Right lobe of liver (tissue), 6 donors: ENCODE measurements at regions not wholly inside any gene's neighbourhood (a gene's known extent, or its start where the extent isn't known, plus 50 kb on each side); places are given as distances from the start of the nearest gene placed in this dataset.
A peak's percentile ranks its signal among the peaks of the same experiment; 100 is the strongest.

Experiments
- ATAC-seq, 4 donors: fragments of 200-7000 bp; cut with Tn5 transposase; one replicate each; pipeline ENCODE4 v1.9.1; 2020; ENCODE audit warnings: mild to moderate bottlenecking in 4 of 4, moderate library complexity in 4 of 4
- DNase-seq, 3 donors: peaks; one replicate each; pipeline ENCODE4 v3.0.0-alpha.2; 2020
- H3K27ac ChIP-seq, 3 donors: fragments of 200-600 bp; one replicate each; pipeline ENCODE4 v1.8.0; 2022
- H3K27me3 ChIP-seq, 2 donors: fragments of 200-600 bp; one replicate each; pipeline ENCODE4 v1.8.0; 2022
- H3K36me3 ChIP-seq, 4 donors: fragments of 200-600 bp; sonication (generic) in 1 of 4; one replicate each; pipeline versions ENCODE4 v1.5.1 to v1.8.0; 2017 to 2022; ENCODE audit warnings: control low read depth in 1 of 4
- H3K4me1 ChIP-seq, 4 donors: fragments of 200-600 bp; sonication (generic) in 1 of 4; one replicate each; pipeline versions ENCODE4 v1.5.1 to v1.8.0; 2017 to 2022; ENCODE audit warnings: control low read depth in 1 of 4
- H3K4me3 ChIP-seq, 3 donors: fragments of 200-600 bp; one replicate each; pipeline ENCODE4 v1.8.0; 2022
- H3K9me3 ChIP-seq, 4 donors: fragments of 200-600 bp; sonication (generic) in 1 of 4; one replicate each; pipeline versions ENCODE4 v1.5.1 to v1.8.0; 2017 to 2022; ENCODE audit warnings: control low read depth in 1 of 4
- CTCF ChIP-seq, 4 donors: fragments of 200-600 bp in 3 of 4; fragments of 450-650 bp in 1 of 4; IDR thresholded peaks; one replicate each; pipeline versions ENCODE4 v1.5.1 to v1.8.0; 2016 to 2022; ENCODE audit warnings: antibody characterized with exemption in 4 of 4, mild to moderate bottlenecking in 2 of 4
- POLR2A ChIP-seq: fragments of 450-650 bp; IDR thresholded peaks from one replicate; pipeline ENCODE4 v1.6.1; 2017; ENCODE audit warnings: antibody characterized with exemption, mild to moderate bottlenecking
- WGBS: methylation state at CpG from one replicate; pipeline ENCODE4 v1.1.6; 2018; ENCODE audit warnings: low coverage, low lambda C conversion rate; ENCODE audit not compliant: insufficient coverage; ENCODE audit errors: missing lambda C conversion rate; 5-methylcytosine and 5-hydroxymethylcytosine counted together
- intact Hi-C, 2 donors: fragments of 100-400 bp; cut with DNase I; formaldehyde crosslinking; loops; one replicate each; pipeline versions ENCODE4 v1.11.2 to v1.14.1; 2022
- donor health status: DM: no; HTN: yes; CAD: no.
- donor health status: DM: no; HTN: no; CAD: no.
- donor health status: DM: no; HTN: no; CAD: no.
- donor health status: DM: no; HTN: yes; CAD: no.
- donor health status: DM: no; HTN: yes; CAD: no.

- no peak for ATAC-seq
These were observed 128.1 kb upstream of the HPF1 start for GRCh38 chr4:169885893-169886292.

GRCh38 chr4:169881769-169882168 lies 124.0 kb upstream of the HPF1 start:
- Histone ChIP-seq H3K27ac (no peak overlapping the region), H3K27me3 (no peaks in the 10 kb centered on the region), H3K9me3 (no peaks in the 10 kb centered on the region), H3K4me3 (no peak overlapping the region), H3K4me1 (no peaks in the 10 kb centered on the region), H3K36me3 (no peaks in the 10 kb centered on the region)
- TF ChIP-seq POLR2A (no peak), CTCF (IDR thresholded peaks at IDR 0.05) (no peak)
- ATAC-seq (peak in 1 of 4 donors; percentile 21), DNase-seq (no peak)
- intact Hi-C loops, result no loop called here
- WGBS, result no CpG with 5 or more reads among the region's 1 CpG

More at GRCh38 chr4:169885893-169886292, 128.1 kb upstream of the HPF1 start:
- DNase-seq, result no peak
- no peak overlapping the region for H3K27ac ChIP-seq
- intact Hi-C loops, result no loop called here
- 93% methylated on average over 2 of the region's 2 CpGs for WGBS
- H3K4me1 ChIP-seq, result no peaks in the 10 kb centered on the region
- no peaks in the 10 kb centered on the region for H3K27me3 ChIP-seq
- H3K4me3 ChIP-seq, result no peak overlapping the region
- H3K36me3 ChIP-seq, result no peaks in the 10 kb centered on the region
- TF ChIP-seq CTCF (IDR thresholded peaks at IDR 0.05) (no peak), POLR2A (no peak)
- H3K9me3 ChIP-seq, result no peaks in the 10 kb centered on the region

GRCh38 chr4:169870507-169870906 lies 112.8 kb upstream of the HPF1 start:
- H3K36me3 ChIP-seq, result no peaks in the 10 kb centered on the region
- H3K27ac ChIP-seq, result no peak overlapping the region
- H3K4me1 ChIP-seq, result no peaks in the 10 kb centered on the region
- intact Hi-C loops, result no loop called here
- ATAC-seq (no peak), DNase-seq (no peak)
- H3K27me3 ChIP-seq, result no peaks in the 10 kb centered on the region
- no peak overlapping the region for H3K4me3 ChIP-seq
- no peak for TF ChIP-seq CTCF (IDR thresholded peaks at IDR 0.05)
- TF ChIP-seq POLR2A, result no peak
- 47% methylated on average over 3 of the region's 3 CpGs for WGBS
- no peaks in the 10 kb centered on the region for H3K9me3 ChIP-seq

- TF ChIP-seq POLR2A (no peak), CTCF (IDR thresholded peaks at IDR 0.05) (no peak)
- WGBS, result 64% methylated on average over 5 of the region's 5 CpGs
These were observed 111.7 kb upstream of the HPF1 start for GRCh38 chr4:169869490-169869889.

GRCh38 chr4:169861593-169861992 lies 103.8 kb upstream of the HPF1 start:
- no peak for DNase-seq
- intact Hi-C loops, result no loop called here
- Histone ChIP-seq H3K27ac (no peak overlapping the region), H3K27me3 (no peaks in the 10 kb centered on the region), H3K4me3 (no peak overlapping the region), H3K36me3 (no peaks in the 10 kb centered on the region), H3K4me1 (no peaks in the 10 kb centered on the region), H3K9me3 (no peaks in the 10 kb centered on the region)
- WGBS, result 0% methylated on average over 1 of the region's 1 CpG
- TF ChIP-seq CTCF (IDR thresholded peaks at IDR 0.05) (no peak), POLR2A (no peak)
- no peak for ATAC-seq

More at GRCh38 chr4:169869490-169869889, 111.7 kb upstream of the HPF1 start:
- DNase-seq (no peak), ATAC-seq (no peak)
- no peak overlapping the region for H3K27ac ChIP-seq
- no peaks in the 10 kb centered on the region for H3K9me3 ChIP-seq
- H3K4me1 ChIP-seq, result no peaks in the 10 kb centered on the region
- H3K4me3 ChIP-seq, result no peak overlapping the region
- H3K27me3 ChIP-seq, result no peaks in the 10 kb centered on the region
- H3K36me3 ChIP-seq, result no peaks in the 10 kb centered on the region
- intact Hi-C loops, result no loop called here
